Superior temporal gyrus (tissue), 1 donor: ENCODE measurements at regions not wholly inside any gene's neighbourhood (a gene's known extent, or its start where the extent isn't known, plus 50 kb on each side); places are given as distances from the start of the nearest gene placed in this dataset.
A peak's percentile ranks its signal among the peaks of the same experiment; 100 is the strongest.
"Not testable (repeated sequence)": the region's sequence is repeated elsewhere in the genome, so short reads cannot be mapped to it uniquely, and the experiment has no call there.

Experiments used
- DNase-seq: peaks from one replicate; pipeline ENCODE4 v3.0.0-alpha.2; 2016; ENCODE audit errors: extremely low spot score

- not testable (repeated sequence) for DNase-seq
These were observed 554.2 kb downstream of the GABRG2 start for GRCh38 chr5:162621726-162622263.

GRCh38 chr5:162624110-162624509, 556.5 kb downstream of the GABRG2 start:
- DNase-seq = no peak

GRCh38 chr5:162637481-162637880, 569.9 kb downstream of the GABRG2 start:
- DNase-seq = peak; percentile 64

- no peak for DNase-seq
These were observed 571.3 kb downstream of the GABRG2 start for GRCh38 chr5:162638849-162639248.

GRCh38 chr5:162641142-162641813, 573.7 kb downstream of the GABRG2 start:
- DNase-seq = no peak

- no peak for DNase-seq
These were observed 587.3 kb downstream of the GABRG2 start for GRCh38 chr5:162654661-162655405.

GRCh38 chr5:162657076-162657475, 589.5 kb downstream of the GABRG2 start:
- no peak for DNase-seq

GRCh38 chr5:162664846-162665245, 597.3 kb downstream of the GABRG2 start:
- DNase-seq = no peak

GRCh38 chr5:162668926-162669325, 601.4 kb downstream of the GABRG2 start:
- no peak for DNase-seq

GRCh38 chr5:162672061-162672460, 604.5 kb downstream of the GABRG2 start:
- DNase-seq = no peak

- DNase-seq = no peak
These were observed 615.7 kb downstream of the GABRG2 start for GRCh38 chr5:162683284-162683683.

- no peak for DNase-seq
These were observed 616.6 kb downstream of the GABRG2 start for GRCh38 chr5:162684145-162684544.

GRCh38 chr5:162685302-162685701, 617.7 kb downstream of the GABRG2 start:
- DNase-seq = no peak

GRCh38 chr5:162696272-162696671, 628.7 kb downstream of the GABRG2 start:
- DNase-seq = not testable (repeated sequence)

- DNase-seq = no peak
These were observed 631.8 kb downstream of the GABRG2 start for GRCh38 chr5:162699361-162699760.

GRCh38 chr5:162703914-162704313, 636.3 kb downstream of the GABRG2 start:
- no peak for DNase-seq

GRCh38 chr5:162711244-162711643, 643.7 kb downstream of the GABRG2 start:
- DNase-seq = no peak

- DNase-seq = no peak
These were observed 652.1 kb downstream of the GABRG2 start for GRCh38 chr5:162719720-162720119.

- DNase-seq = no peak
These were observed 653.6 kb downstream of the GABRG2 start for GRCh38 chr5:162721125-162721524.

GRCh38 chr5:162752612-162753011, 684.8 kb upstream of the CCNG1 start:
- DNase-seq = no peak

- DNase-seq = no peak
These were observed 675.3 kb upstream of the CCNG1 start for GRCh38 chr5:162762119-162762518.

GRCh38 chr5:162769019-162769418, 668.4 kb upstream of the CCNG1 start:
- peak; percentile 20 for DNase-seq

- DNase-seq = no peak
These were observed 651.7 kb upstream of the CCNG1 start for GRCh38 chr5:162785673-162786072.
